PC-3 (cell line): ENCODE measurements at regions not wholly inside any gene's neighbourhood (a gene's known extent, or its start where the extent isn't known, plus 50 kb on each side); places are given as distances from the start of the nearest gene placed in this dataset.

Experiments
- ATAC-seq: fragments of 200-7000 bp; cut with Tn5 transposase; 2 replicates; pipeline ENCODE4 v1.9.1; 2020; ENCODE audit warnings: mild to moderate bottlenecking, moderate library complexity
- BruUV-seq: library from RNA; stranded (reverse); fragments of 400-500 nt; replicated peaks from 2 replicates; lab custom pipeline; 2021; lab: Mats Ljungman, UMichigan
- CTCF ChIA-PET: fragments of 300-600 bp; sonication (Branson Sonifier 250); formaldehyde crosslinking; loops from one replicate; lab custom pipeline; 2022; ENCODE audit warnings: antibody characterized with exemption; lab: Charles Lee
- POLR2A ChIA-PET: fragments of 300-600 bp; sonication (Branson Sonifier 250); formaldehyde crosslinking; loops from one replicate; lab custom pipeline; 2022; ENCODE audit warnings: antibody characterized with exemption; ENCODE audit not compliant: unreplicated experiment; lab: Charles Lee
- DNase-seq: peaks from one replicate; pipeline ENCODE4 v3.0.0-alpha.2; 2015
- H2AFZ ChIP-seq: fragments of 300-600 bp; sonication (generic); 2 replicates; pipeline ENCODE4 v1.6.0; 2016; ENCODE audit warnings: antibody characterized with exemption, low read length
- H3F3A ChIP-seq: fragments of 300-600 bp; sonication (generic); one replicate; pipeline ENCODE4 v1.6.0; 2017; ENCODE audit warnings: antibody characterized with exemption, low read length, control low read depth, mild to moderate bottlenecking; ENCODE audit not compliant: unreplicated experiment
- H3K27ac ChIP-seq: fragments of 300-600 bp; sonication (generic); 2 replicates; pipeline ENCODE4 v1.5.1; 2016; ENCODE audit warnings: mild to moderate bottlenecking, low read length
- H3K27me3 ChIP-seq: fragments of 300-600 bp; sonication (generic); 2 replicates; pipeline ENCODE4 v1.6.1; 2016; ENCODE audit warnings: low read length, mixed read lengths
- H3K36me3 ChIP-seq: fragments of 300-600 bp; sonication (generic); 2 replicates; pipeline ENCODE4 v1.6.1; 2016; ENCODE audit warnings: low read depth, mixed run types, low read length, mixed read lengths
- H3K4me1 ChIP-seq: fragments of 300-600 bp; sonication (generic); 2 replicates; pipeline ENCODE4 v1.5.1; 2016; ENCODE audit warnings: low read length; ENCODE audit not compliant: insufficient read depth
- H3K4me2 ChIP-seq: fragments of 300-600 bp; sonication (generic); 2 replicates; pipeline ENCODE4 v1.6.0; 2016; ENCODE audit warnings: low read length
- H3K4me3 ChIP-seq: fragments of 300-600 bp; sonication (generic); 2 replicates; pipeline ENCODE4 v1.5.1; 2016; ENCODE audit warnings: mild to moderate bottlenecking, low read length, mixed read lengths
- H3K79me2 ChIP-seq: fragments of 300-600 bp; sonication (generic); 2 replicates; pipeline ENCODE4 v1.6.1; 2017; ENCODE audit warnings: low read length, mixed read lengths
- H3K9ac ChIP-seq: fragments of 300-600 bp; sonication (generic); 2 replicates; pipeline ENCODE4 v1.6.0; 2016; ENCODE audit warnings: mild to moderate bottlenecking, low read length
- H3K9me2 ChIP-seq: fragments of 300-600 bp; sonication (generic); replicated peaks from 2 replicates; pipeline ENCODE4 v1.6.1; 2016; ENCODE audit warnings: mixed run types, low read length, mixed read lengths
- H3K9me3 ChIP-seq: fragments of 300-600 bp; sonication (generic); 2 replicates; pipeline ENCODE4 v1.6.1; 2016; ENCODE audit warnings: low read length, mixed read lengths
- H4K20me1 ChIP-seq: fragments of 300-600 bp; sonication (generic); 2 replicates; pipeline ENCODE4 v1.6.1; 2016; ENCODE audit warnings: low read length, mixed read lengths
- EZH2 ChIP-seq: fragments of 300-600 bp; sonication (generic); IDR thresholded peaks from one replicate; pipeline ENCODE4 v1.6.1; 2017; ENCODE audit warnings: antibody characterized with exemption, mild to moderate bottlenecking, low read length; ENCODE audit not compliant: unreplicated experiment
- EZH2phosphoT487 ChIP-seq: fragments of 300-600 bp; sonication (generic); IDR thresholded peaks from 2 replicates; pipeline ENCODE4 v1.6.1; 2018; ENCODE audit warnings: mild to moderate bottlenecking, antibody characterized with exemption, low read length, borderline replicate concordance
- intact Hi-C: fragments of 100-400 bp; cut with micrococcal nuclease; formaldehyde crosslinking; loops from 2 replicates; pipeline ENCODE4 v1.9.0; 2023
- TF ChIP-seq, protein P1 (sequence below): fragments of 300-600 bp; sonication (generic); conservative IDR thresholded peaks from 2 replicates; pipeline ENCODE4 v1.5.1; 2017; ENCODE audit warnings: antibody characterized with exemption, low read depth, mild to moderate bottlenecking, low read length

DNA sequence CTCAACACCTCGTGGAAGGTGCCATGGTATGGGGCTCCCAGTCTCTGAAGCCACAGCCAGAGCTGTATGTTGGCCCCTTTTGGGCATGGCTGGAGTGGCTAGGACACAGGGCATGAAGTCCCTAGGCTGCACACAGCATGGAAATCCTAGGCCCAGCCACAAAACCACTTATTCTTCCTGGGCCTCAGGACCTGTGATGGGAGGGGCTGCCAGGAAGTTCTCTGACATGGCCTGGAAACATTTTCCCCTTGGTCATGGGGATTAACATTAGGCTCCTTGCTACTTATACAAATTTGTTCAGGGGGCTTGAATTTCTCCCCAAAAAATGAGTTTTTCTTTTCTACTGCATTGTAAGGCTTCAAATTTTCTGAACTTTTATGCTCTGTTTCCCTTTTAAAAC lies 2091.2 kb upstream of the ACO1 start:
- H4K20me1 ChIP-seq, result no peaks in the 10 kb centered on the region
- H3K27me3 ChIP-seq, result no peaks in the 10 kb centered on the region
- no peak overlapping the region for H3K9ac ChIP-seq
- no peak overlapping the region for H3K27ac ChIP-seq
- ATAC-seq, result no peak
- no TSS peak for BruUV-seq
- no peak for DNase-seq
- TF ChIP-seq EZH2phosphoT487 (no peak), EZH2 (no peak)
- TF ChIP-seq, protein P1, sequence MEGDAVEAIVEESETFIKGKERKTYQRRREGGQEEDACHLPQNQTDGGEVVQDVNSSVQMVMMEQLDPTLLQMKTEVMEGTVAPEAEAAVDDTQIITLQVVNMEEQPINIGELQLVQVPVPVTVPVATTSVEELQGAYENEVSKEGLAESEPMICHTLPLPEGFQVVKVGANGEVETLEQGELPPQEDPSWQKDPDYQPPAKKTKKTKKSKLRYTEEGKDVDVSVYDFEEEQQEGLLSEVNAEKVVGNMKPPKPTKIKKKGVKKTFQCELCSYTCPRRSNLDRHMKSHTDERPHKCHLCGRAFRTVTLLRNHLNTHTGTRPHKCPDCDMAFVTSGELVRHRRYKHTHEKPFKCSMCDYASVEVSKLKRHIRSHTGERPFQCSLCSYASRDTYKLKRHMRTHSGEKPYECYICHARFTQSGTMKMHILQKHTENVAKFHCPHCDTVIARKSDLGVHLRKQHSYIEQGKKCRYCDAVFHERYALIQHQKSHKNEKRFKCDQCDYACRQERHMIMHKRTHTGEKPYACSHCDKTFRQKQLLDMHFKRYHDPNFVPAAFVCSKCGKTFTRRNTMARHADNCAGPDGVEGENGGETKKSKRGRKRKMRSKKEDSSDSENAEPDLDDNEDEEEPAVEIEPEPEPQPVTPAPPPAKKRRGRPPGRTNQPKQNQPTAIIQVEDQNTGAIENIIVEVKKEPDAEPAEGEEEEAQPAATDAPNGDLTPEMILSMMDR, result no peak
- intact Hi-C loops, result no loop called here
- CTCF ChIA-PET, result no interaction called here
- H3K4me2 ChIP-seq, result no peak overlapping the region
- H3K9me2 ChIP-seq, result no peaks in the 10 kb centered on the region
- H3K4me3 ChIP-seq, result no peak overlapping the region
- no peaks in the 10 kb centered on the region for H3K4me1 ChIP-seq
- H3F3A ChIP-seq, result no peaks in the 10 kb centered on the region
- H3K9me3 ChIP-seq, result no peaks in the 10 kb centered on the region
- POLR2A ChIA-PET, result no interaction called here
- no peaks in the 10 kb centered on the region for H3K36me3 ChIP-seq
- H2AFZ ChIP-seq, result no peak overlapping the region
- no peaks in the 10 kb centered on the region for H3K79me2 ChIP-seq

- H3K36me3 ChIP-seq, result no peaks in the 10 kb centered on the region
- TF ChIP-seq EZH2phosphoT487, result no peak
- no peak for TF ChIP-seq EZH2
- TF ChIP-seq, protein P1, result no peak
- H3K4me3 ChIP-seq, result no peak overlapping the region
- no peak overlapping the region for H2AFZ ChIP-seq
- no peaks in the 10 kb centered on the region for H4K20me1 ChIP-seq
- H3K9me2 ChIP-seq, result no peaks in the 10 kb centered on the region
- no peaks in the 10 kb centered on the region for H3K79me2 ChIP-seq
- intact Hi-C loops, result no loop called here
- no peak for ATAC-seq
- no TSS peak for BruUV-seq
- no peaks in the 10 kb centered on the region for H3K4me1 ChIP-seq
- no peak overlapping the region for H3K27ac ChIP-seq
- no peak overlapping the region for H3K9ac ChIP-seq
- no peak overlapping the region for H3K4me2 ChIP-seq
- no peak for DNase-seq
- H3F3A ChIP-seq, result no peaks in the 10 kb centered on the region
- POLR2A ChIA-PET, result no interaction called here
- no peaks in the 10 kb centered on the region for H3K27me3 ChIP-seq
- CTCF ChIA-PET, result no interaction called here
- no peaks in the 10 kb centered on the region for H3K9me3 ChIP-seq
These were observed 2085.2 kb upstream of the ACO1 start for GRCh38 chr9:30299126-30299780.

DNA sequence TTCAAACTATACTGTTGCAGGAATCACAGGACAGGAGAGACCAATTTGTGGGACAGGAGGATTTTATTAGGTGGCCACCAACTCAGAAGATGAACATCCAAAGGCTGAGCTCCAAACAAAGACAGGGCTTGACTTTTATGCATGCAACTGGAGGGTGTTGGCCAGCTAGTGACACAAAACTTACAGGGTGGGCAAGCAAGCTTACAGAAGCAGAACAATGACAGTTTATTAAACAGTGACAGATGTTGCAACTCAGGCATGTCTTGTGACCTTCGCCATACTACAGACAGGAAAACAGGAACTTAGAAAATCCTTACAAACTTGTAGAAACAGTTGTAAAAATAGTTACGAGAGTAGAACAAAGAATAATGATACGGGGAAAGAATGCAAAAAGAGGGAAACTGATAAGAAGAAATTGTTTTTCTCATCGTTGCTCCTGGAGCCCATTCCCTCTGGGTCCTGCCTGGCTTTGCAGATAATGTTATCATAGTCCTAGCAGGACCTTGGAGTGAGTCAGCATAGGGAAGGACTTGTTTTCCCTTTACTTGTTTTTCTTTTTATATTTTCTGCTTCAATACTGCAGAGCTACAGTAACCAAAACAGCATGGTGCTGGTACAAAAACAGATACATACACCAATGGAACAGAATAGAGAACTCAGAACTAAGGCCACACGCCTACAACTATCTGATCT lies 2083.0 kb upstream of the ACO1 start:
- DNase-seq (no peak), ATAC-seq (no peak)
- Histone ChIP-seq H2AFZ (no peak overlapping the region), H3K4me3 (no peak overlapping the region), H4K20me1 (no peaks in the 10 kb centered on the region), H3K9ac (no peak overlapping the region), H3K36me3 (no peaks in the 10 kb centered on the region), H3F3A (no peaks in the 10 kb centered on the region), H3K9me2 (no peaks in the 10 kb centered on the region), H3K27ac (no peak overlapping the region), H3K4me1 (no peaks in the 10 kb centered on the region), H3K27me3 (no peaks in the 10 kb centered on the region), H3K79me2 (no peaks in the 10 kb centered on the region), H3K9me3 (no peaks in the 10 kb centered on the region), H3K4me2 (no peak overlapping the region)
- TF ChIP-seq EZH2phosphoT487 (no peak), EZH2 (no peak)
- TF ChIP-seq, protein P1, result no peak
- ChIA-PET POLR2A (no interaction called here), CTCF (no interaction called here)
- intact Hi-C loops, result no loop called here
- BruUV-seq, result no TSS peak
